HG03469 (cell line): ENCODE measurements at regions not wholly inside any gene's neighbourhood (a gene's known extent, or its start where the extent isn't known, plus 50 kb on each side); places are given as distances from the start of the nearest gene placed in this dataset.

Experiments used
- ATAC-seq: cut with Tn5 transposase; IDR thresholded peaks from one replicate; pipeline ENCODE4 v1.9.1; 2021; ENCODE audit warnings: mild to moderate bottlenecking, moderate library complexity, moderate number of reproducible peaks; ENCODE audit not compliant: unreplicated experiment

- no peak for ATAC-seq
Measured at GRCh38 chr19:30293051-30293785, 79.0 kb upstream of the ZNF536 start.

DNA sequence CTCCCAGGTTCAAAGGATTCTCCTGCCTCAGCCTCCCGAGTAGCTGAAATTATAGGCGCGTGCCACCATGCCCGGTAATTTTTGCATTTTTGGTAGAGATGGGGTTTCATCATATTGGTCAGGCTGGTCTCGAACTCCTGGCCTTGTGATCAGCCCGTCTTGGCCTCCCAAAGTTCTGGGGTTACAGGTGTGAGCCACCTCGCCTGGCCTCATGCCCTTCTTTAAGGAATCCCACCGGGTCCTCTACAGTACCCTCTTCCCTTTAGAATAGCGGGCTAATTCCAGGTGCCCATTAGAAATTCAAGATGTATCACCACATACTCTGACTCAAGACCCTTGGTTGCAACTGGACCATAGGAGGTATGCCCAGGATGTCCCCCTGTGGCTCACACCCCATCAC lies 74.2 kb upstream of the ZNF536 start:
- no peak for ATAC-seq

GRCh38 chr19:30303131-30303654 lies 69.0 kb upstream of the ZNF536 start:
- no peak for ATAC-seq

- no peak for ATAC-seq
Measured at GRCh38 chr19:30304540-30304939, 67.6 kb upstream of the ZNF536 start.

GRCh38 chr19:30305346-30306060 lies 66.7 kb upstream of the ZNF536 start:
- ATAC-seq: no peak

DNA sequence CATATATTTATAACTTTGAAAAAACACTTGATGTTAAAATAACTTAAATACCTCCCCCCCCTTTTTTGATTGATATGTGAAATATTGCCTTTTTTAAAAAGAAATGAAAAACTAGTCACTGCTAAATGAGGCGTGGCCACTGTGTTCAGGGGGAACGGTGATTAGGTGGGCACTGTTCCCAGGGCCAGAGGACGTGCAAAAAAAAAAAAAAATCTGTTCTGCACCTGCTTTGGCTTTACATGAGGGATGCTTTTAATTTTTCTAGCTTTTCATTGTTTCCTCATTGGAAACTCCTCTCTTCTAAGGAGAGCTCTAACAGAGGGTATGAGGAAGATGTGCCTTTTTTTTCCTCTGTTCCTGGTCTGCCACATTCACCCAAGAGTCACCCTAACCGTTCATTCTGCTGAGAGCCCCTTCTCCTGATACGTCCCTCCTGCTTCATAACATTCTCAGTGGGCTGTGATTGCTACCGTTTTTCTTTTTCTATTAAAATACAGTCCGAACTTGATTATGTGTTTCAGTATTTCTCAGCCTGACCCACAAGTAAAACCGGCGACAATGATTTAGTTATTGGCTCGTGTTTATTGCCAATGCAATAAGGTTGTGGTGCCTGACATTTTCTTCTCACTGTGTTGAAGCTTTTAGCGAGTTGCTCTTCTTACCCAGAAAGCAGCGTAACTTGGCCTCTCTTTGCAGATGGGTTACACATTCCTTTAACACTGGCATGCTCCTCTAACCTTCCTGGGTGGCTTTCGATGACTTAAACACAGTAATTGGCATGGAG lies 64.8 kb upstream of the ZNF536 start:
- no peak for ATAC-seq

GRCh38 chr19:30309176-30309575 lies 63.0 kb upstream of the ZNF536 start:
- no peak for ATAC-seq

DNA sequence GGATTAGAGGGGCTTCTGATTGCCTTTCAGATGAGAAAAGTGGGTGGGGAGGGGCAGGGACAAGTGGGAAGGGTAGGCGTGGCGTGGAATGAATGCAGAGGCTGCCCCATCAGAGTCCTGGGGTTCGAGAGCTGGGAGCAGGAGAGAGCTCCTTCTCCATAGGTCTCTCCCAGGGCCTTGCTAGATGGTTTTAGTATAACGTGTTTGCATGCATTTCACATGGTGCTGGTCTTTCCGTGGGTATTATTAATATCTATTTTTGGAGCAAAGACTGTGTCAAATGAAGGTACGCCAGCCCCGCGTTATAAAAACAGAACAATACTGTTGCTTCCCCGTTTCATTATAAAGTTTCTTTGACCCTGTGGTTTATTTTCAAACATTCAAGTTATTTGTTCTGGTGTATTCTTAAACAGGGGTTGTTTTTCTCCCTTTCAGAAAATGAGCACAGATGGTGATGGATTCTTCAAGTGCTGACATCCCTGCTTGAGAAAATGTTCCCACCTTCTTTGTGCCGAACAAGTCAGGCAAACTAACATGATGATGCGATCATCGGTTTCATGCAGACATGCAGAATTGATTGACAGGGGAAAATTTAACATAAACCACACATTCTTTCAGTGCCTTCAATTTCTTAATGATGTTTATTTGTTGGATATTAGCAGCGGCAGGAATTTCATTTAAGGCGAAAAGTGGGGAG lies 62.1 kb upstream of the ZNF536 start:
- no peak for ATAC-seq

GRCh38 chr19:30310602-30311263 lies 61.5 kb upstream of the ZNF536 start:
- no peak for ATAC-seq

DNA sequence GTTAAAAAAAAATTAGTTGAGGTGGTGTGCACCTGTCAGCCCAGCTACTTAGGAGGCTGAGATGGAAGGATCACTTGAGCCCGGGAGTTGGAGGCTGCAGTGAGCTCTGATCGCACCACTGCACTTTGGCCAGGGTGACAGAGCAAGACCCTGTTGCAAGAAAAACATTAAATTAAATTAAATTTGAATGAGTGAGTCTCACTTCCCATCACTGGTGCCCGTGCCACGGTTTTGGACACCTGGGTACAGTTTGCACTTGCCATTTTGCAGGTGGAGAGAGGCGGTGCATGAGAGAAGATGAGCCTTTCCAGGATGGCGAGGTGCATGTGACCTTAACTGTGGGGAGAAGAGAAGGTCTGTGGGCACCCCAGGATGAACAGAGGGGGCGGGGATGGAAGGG lies 60.3 kb upstream of the ZNF536 start:
- no peak for ATAC-seq

- no peak for ATAC-seq
Measured at GRCh38 chr19:30312582-30313352, 59.4 kb upstream of the ZNF536 start.

GRCh38 chr19:30313353-30313750 lies 58.8 kb upstream of the ZNF536 start:
- ATAC-seq: no peak

DNA sequence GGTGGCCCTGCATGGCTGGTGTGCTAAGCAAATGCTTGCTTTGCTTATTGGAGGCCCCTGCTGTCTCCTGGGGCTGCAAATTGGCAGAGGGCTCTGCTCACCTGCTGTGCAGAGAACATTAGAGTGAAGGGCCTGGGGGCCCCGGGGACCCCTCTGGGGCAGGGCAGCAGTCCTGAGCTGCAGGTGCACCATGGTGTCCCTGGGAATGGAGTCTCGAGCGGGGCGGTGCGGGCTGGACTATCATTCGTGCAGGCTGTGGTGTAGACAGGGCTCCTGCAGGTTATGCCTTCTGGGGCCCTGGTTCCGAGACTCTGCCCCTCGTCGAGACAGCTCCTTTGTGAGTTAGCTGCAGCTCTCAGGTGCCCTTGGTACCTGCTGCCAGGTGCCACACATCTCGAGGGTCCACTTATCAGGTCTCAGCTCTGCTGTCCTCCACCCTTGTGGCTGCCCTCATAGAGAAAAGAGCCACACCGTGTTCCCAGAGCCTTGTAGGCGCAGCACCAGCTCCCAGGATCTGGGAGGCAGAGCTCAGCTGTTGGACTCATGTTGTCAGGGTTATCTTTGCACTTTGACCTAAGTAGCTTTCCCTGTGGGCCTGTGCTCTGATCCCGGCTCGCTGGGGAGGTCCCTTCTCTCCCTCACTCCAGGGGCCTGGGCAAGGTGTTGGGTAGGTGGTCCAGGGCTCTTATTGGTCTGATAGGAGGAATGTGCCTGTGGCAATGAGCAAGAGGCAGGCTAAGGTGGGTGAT lies 58.0 kb upstream of the ZNF536 start:
- no peak for ATAC-seq

GRCh38 chr19:30314805-30315155 lies 57.4 kb upstream of the ZNF536 start:
- ATAC-seq: no peak

- no peak for ATAC-seq
Measured at GRCh38 chr19:30315159-30315558, 57.0 kb upstream of the ZNF536 start.

DNA sequence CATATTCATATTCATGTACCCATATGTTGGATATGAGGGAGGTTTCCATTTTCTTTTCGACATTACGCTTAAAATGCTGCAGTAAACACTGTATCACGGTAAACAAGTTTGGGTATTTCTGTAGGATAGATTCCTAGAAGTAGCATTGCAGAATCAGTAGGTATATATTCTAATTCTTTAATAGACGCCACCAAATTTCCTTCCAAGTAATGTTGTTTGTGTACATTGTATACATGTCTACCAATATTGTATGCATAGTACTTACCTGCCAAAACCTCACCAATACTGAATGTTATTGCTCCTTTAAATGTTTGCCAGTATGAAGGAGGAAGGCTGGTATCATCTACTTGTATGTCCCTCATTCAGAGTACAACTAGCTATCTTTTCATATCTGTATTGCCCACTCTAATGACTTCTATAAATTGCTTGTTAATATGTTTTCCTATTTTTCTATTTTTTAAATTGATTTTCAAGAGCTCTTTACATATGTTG lies 56.1 kb upstream of the ZNF536 start:
- no peak for ATAC-seq

GRCh38 chr19:30316560-30317106 lies 55.6 kb upstream of the ZNF536 start:
- no peak for ATAC-seq

DNA sequence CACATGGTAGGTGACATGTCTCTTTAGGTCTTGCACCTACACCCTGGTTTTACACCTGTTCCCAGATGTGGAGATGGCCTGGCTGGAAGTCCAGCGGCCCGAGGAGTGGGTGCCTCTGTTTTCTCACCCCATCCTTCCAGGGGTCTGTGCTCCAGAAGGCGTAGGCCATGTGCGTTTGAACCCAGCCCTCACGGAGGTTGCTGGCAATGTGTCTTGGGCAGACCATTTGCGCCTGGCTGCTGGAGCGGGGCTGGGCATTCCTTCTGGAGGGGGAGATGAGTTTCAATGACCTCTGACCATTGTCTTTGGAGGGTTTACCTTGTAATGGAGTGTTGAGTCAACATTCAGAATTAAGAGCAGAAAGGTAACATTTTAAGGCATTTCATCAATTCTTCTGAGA lies 54.8 kb upstream of the ZNF536 start:
- no peak for ATAC-seq

GRCh38 chr19:30318261-30318660 lies 53.9 kb upstream of the ZNF536 start:
- no peak for ATAC-seq
